GM12874 (cell line): ENCODE measurements at regions not wholly inside any gene's neighbourhood (a gene's known extent, or its start where the extent isn't known, plus 50 kb on each side); places are given as distances from the start of the nearest gene placed in this dataset.

ENCODE experiments used
- TF ChIP-seq, protein P1 (sequence below): IDR thresholded peaks from 2 replicates; pipeline ENCODE4 v1.5.1; 2011; ENCODE audit warnings: low read depth, mild to moderate bottlenecking, control low read depth, low read length, moderate library complexity; ENCODE audit not compliant: insufficient read depth

GRCh38 chr9:13958672-13959071, 355.3 kb downstream of the NFIB start:
- TF ChIP-seq, protein P1, sequence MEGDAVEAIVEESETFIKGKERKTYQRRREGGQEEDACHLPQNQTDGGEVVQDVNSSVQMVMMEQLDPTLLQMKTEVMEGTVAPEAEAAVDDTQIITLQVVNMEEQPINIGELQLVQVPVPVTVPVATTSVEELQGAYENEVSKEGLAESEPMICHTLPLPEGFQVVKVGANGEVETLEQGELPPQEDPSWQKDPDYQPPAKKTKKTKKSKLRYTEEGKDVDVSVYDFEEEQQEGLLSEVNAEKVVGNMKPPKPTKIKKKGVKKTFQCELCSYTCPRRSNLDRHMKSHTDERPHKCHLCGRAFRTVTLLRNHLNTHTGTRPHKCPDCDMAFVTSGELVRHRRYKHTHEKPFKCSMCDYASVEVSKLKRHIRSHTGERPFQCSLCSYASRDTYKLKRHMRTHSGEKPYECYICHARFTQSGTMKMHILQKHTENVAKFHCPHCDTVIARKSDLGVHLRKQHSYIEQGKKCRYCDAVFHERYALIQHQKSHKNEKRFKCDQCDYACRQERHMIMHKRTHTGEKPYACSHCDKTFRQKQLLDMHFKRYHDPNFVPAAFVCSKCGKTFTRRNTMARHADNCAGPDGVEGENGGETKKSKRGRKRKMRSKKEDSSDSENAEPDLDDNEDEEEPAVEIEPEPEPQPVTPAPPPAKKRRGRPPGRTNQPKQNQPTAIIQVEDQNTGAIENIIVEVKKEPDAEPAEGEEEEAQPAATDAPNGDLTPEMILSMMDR: no peak

- TF ChIP-seq, protein P1: no peak
Observed at GRCh38 chr9:13957089-13957488, 356.9 kb downstream of the NFIB start.

DNA sequence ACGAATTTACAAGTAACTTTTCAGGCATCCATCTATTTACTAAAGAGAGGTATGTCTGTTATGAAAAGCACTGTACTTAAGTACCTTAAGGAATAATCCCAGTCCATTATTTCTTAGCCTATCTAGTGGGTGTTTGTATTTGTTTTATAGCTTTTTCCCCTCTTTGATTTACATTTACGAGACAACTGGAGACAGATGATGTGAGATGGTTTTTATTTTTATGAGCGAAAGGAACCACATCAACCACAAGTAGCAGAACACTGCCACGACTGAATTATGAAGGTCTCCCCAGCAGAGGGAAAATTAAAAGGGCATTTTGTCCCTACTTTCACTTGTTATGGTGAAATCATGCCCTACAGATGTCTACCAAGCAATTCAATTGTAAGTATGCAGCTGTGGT, 357.8 kb downstream of the NFIB start:
- TF ChIP-seq, protein P1: no peak

GRCh38 chr9:13952906-13953305, 361.0 kb downstream of the NFIB start:
- TF ChIP-seq, protein P1: no peak

DNA sequence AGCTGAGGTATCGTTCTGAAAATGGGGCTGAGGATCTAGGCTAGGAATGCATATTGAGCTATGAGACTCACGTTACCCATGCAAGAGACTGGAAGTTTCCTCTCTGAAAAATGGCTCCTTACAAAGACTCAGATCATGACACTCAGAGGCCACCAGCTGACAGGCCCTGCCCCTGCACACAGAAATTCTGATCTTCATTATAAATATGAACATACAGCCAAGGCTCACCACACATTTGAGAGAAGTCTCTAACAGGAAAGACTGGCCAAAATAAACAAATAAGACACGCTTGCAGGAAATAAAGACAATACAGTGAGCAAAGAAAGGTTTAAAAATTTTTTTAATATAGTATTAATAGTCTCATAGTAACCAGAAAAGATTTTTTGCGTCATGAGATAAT, 365.9 kb downstream of the NFIB start:
- TF ChIP-seq, protein P1: no peak

GRCh38 chr9:13943176-13943575, 370.8 kb downstream of the NFIB start:
- TF ChIP-seq, protein P1: no peak

DNA sequence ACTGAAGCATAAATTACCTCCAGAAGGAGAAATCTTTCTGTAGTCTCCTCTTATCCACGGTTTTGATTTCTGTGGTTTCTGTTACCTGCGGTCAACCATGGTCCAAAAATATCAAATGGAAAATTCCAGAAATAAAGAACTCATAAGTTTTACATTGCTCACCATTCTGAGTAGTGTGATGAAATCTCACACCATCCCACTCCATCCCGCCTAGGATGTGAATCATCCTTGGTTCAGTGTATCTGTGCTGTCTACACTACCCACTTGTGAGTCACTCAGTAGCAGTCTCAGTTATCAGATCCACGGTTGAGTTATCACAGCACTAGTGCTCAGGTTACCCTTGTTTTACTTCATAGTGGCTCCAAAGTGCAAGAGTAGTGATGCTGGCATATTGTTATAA, 371.2 kb downstream of the NFIB start:
- TF ChIP-seq, protein P1: no peak

DNA sequence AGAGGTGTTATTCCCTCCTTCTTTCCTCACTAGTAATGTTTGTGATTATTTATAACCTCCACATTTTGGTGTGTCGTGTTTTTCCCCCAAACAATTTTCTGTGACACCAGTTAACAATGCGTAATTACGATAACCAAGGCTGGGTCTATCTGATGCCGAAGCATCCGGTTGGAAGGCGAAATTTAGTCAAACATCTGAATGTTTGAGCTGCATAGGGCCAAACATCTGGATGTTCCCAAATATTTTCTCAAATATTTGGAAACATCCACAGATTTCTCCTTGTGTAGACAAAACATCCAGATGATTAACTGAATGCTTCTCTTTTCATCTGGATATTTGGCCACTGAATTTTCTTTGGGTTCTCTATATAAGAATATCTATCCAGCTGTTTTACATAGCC, 371.7 kb downstream of the NFIB start:
- TF ChIP-seq, protein P1: no peak
